GDM1 (cell line): ENCODE measurements at regions not wholly inside any gene's neighbourhood (a gene's known extent, or its start where the extent isn't known, plus 50 kb on each side); places are given as distances from the start of the nearest gene placed in this dataset.
"Not testable (repeated sequence)": the region's sequence is repeated elsewhere in the genome, so short reads cannot be mapped to it uniquely, and the experiment has no call there.

Source experiments
- DNase-seq: peaks from one replicate; lab custom pipeline; 2025; lab: John Stamatoyannopoulos, UW

GRCh38 chr1:14347186-14347585 lies 251.3 kb upstream of the KAZN start:
- DNase-seq, result no peak

- DNase-seq, result no peak
Observed at GRCh38 chr1:14347776-14348175, 250.7 kb upstream of the KAZN start.

GRCh38 chr1:14350197-14350596 lies 248.3 kb upstream of the KAZN start:
- no peak for DNase-seq

DNA sequence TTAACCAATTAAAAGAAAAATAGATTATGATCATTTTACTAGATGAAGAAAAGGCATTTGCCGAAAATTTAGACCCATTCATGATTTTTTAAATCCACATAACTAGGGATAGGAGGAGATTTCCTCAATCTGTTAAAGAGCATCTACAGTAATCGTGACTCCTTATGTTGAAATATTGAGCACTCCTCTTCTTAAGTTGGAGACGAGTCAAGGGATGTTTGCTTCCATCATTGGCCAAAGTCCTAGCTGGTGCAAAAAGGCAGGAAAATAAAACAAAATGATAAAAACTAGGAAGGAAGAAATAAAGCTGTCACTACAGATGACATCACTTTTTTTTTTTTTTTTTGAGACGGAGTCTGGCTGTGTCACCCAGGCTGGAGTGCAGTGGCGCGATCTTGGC lies 245.6 kb upstream of the KAZN start:
- no peak for DNase-seq

- DNase-seq, result not testable (repeated sequence)
Observed at GRCh38 chr1:14361005-14361404, 237.5 kb upstream of the KAZN start.

GRCh38 chr1:14362331-14362730 lies 236.2 kb upstream of the KAZN start:
- no peak for DNase-seq

- no peak for DNase-seq
Observed at GRCh38 chr1:14363036-14363590, 235.4 kb upstream of the KAZN start.

DNA sequence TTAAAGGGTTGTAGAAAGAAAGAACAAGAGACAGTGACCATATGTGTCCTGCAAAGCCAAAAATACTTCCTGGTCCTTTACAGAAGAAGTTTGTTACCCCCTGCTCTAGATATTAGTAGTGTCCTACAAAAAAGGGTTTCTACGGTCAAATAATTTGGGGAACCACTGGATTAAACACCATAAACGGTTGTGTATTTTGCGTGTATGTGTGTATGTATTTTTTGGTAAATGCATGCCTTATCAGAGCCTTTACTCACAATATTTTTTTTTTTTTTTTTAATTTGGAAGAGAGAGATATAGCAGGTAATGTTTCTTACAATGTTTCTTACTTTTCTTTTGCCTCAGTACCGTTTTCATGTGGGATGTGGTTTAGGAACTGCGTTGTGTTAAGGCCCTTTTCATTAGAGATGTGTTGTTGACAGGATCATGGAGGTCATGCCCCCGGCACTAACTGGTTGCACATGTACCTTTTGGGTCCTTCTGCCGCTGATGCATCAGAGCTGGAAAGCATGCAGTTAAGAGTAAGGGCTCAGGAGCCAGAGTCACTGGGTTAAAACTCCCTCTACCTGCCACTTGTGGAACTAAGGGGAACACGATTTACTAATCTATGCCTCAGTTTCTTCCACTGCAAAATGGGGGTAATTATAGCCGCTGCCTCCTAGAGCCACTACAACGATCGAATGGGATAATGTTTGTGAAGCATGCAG lies 234.6 kb upstream of the KAZN start:
- no peak for DNase-seq

GRCh38 chr1:14365301-14365988 lies 233.0 kb upstream of the KAZN start:
- DNase-seq, result no peak

GRCh38 chr1:14366091-14367018 lies 232.1 kb upstream of the KAZN start:
- DNase-seq, result no peak

GRCh38 chr1:14367451-14367850 lies 231.0 kb upstream of the KAZN start:
- DNase-seq, result no peak

- no peak for DNase-seq
Observed at GRCh38 chr1:14369526-14370213, 228.8 kb upstream of the KAZN start.

DNA sequence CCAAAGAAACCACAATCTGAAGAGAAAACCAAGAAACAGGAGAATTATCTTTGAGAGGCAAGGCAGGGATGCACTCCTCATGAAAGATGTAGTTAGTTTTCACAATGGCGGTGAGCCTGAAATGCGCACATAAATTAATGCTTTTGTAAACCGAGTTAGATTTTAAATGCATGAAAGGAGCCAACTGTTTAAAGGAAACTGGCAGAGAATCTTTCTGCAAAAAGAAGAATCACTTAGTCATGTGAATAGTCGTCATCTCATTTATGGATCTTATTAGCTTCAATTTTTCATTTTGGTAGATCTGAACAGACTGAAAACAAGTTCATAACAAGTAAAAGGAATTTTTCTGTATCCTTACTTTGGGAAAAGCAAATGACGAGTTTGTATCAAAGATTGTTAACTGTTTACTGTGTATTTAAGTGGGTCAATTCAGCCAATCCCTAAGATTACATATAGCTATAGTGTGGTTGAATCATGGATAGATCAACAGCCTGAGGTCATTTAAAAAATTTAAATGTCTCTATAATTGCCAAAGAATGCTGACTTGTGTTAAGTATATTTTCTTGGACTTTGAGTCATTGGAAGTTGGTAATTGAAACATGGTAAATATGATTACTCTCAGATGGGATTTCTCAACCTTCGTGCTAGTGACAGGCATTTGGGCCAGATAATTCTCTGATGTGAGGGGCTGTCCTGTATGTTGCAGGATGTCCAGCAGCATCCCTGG lies 226.6 kb upstream of the KAZN start:
- no peak for DNase-seq

DNA sequence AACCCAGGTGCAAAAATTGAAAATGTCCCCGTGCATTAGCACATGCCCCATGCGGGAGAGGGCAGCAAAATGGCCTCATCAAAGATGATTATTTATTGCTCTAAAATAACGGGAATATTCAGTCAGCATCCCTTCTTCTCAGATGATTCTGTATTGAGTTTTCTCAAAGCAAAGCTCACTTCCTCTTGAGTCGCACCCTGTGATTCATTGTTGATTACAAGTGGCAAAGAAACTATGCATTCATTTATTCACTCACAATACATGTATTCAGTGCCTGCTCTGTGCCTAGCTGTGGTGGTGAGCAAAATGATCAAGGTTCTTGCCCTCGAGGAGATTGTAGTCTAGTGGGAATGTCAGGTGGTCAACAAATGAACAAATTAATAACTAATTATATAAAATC lies 226.0 kb upstream of the KAZN start:
- no peak for DNase-seq

DNA sequence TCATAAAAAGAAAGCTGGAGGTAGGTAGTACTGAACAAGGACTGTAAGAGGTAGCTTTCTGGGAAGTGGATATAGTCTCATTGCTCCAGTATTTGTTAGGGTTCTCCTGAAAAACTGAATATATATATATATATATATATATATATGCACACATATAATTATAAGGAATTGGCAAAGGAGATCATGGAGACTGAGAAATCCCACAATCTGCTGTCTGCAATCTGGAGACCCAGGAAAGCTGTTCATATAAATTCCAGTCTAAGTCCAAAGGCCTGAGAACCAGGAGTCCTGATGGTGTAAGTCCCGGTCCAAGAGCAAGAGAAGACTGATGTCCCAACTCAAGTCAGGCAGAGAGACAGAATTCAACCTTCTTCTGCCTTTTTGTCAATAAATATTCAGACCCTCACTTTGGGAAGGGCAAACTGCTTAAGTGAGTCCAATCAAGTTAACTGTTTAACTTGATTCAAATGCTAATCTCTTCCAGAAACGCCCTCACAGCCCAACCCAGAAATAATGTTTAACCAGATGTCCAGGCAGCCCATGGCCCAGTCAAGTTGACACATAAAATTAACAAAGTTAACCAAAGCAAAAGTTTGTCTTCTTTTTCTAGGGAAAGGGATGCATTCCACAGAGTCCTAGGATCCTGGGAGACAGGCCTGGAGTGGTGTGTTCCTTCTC lies 225.3 kb upstream of the KAZN start:
- DNase-seq, result no peak

DNA sequence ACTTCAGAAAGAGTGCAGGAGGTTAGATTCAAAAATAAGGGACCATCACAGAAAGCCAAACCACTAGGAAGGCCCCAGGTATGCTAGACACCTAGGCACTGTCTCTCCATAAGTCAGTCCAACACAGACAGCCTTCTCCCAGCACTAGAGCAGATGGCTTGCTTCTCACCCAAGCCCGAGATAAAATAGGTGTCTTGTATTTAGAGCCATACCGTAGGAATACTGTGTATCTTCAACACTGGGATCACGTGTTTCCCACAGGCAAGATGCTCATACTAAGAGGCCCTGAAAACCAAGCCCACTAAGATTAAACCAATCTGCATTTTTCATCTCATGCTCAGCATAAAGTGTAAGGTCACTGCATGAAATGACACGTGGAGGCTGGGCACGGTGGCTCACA lies 223.3 kb upstream of the KAZN start:
- no peak for DNase-seq

DNA sequence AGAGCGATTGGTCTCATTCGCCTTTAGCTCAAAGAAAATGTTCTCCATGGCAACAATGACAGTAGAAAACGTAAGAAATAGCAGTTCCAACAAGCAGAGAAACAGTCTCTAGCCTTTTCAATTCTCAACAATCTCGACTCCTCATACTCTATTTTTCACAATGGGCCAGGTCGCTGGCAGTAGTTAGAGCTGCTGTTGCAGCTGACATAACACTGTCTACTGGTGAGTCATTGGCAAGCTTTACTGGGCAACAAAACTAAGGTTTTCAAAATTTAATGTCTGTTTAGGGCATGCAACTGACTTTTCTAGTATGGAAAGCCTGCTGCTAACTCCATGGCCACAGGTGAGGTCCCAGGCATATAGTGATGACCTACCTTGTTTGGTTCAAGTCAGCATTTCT lies 221.1 kb upstream of the KAZN start:
- no peak for DNase-seq

- no peak for DNase-seq
Observed at GRCh38 chr1:14380408-14380807, 218.1 kb upstream of the KAZN start.

- DNase-seq, result no peak
Observed at GRCh38 chr1:14390816-14391215, 207.7 kb upstream of the KAZN start.

DNA sequence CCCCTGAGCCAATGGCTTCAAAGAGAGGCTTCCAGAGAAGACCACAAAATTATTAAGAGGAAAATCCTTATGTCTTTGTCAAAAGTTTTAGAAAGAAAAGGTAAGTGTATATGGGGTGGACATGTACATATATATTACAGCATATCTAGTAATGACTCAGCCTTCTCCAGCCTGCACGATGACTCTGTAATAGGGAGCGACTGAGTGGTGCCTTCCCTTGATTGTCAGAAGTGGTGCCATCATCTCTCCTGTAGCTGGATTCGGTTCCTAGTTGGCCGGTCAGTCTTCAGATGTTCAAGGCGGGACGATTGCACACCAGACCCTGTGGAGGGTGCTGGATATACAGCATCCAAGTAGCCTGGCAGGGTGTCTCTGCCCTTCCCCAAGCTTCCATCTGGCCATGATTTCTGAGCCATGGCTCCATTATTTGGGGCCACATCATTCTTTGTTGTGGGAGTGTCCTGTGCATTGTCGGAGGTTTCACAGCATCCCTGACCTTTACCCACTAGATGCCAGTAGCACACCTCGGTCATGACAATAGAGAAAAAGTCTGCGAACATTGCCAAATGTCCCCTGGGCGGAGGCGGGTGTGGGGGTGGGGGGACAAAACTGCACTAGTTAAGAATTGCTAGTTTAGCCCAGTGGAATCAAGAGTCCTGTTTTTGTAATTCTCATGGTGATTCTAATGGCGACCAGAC lies 206.2 kb upstream of the KAZN start:
- no peak for DNase-seq
